HAP-1 (cell line): ENCODE measurements at regions not wholly inside any gene's neighbourhood (a gene's known extent, or its start where the extent isn't known, plus 50 kb on each side); places are given as distances from the start of the nearest gene placed in this dataset.

Experiments
- DNase-seq, 2 experiments: peaks; one replicate each; pipeline ENCODE4 v3.0.0-alpha.2; 2016 to 2020; ENCODE audit warnings: low spot score in 2 of 2
- H3K27me3 ChIP-seq: fragments of 250-450 bp; sonication (Bioruptor Pico); 2 replicates; pipeline ENCODE4 v1.5.1; 2020; ENCODE audit warnings: low read depth, mild to moderate bottlenecking, moderate library complexity
- H3K36me3 ChIP-seq: fragments of 250-450 bp; sonication (Bioruptor Pico); replicated peaks from 2 replicates; pipeline ENCODE4 v1.5.1; 2020; ENCODE audit warnings: mild to moderate bottlenecking
- H3K4me1 ChIP-seq: fragments of 250-450 bp; sonication (Bioruptor Pico); 2 replicates; pipeline ENCODE4 v1.5.1; 2020; ENCODE audit warnings: mild to moderate bottlenecking
- H3K4me3 ChIP-seq: fragments of 250-450 bp; sonication (Bioruptor Pico); 2 replicates; pipeline ENCODE4 v1.5.1; 2020; ENCODE audit warnings: mild to moderate bottlenecking, moderate library complexity
- H3K9me3 ChIP-seq: fragments of 250-450 bp; sonication (Bioruptor Pico); 2 replicates; pipeline ENCODE4 v1.5.1; 2020; ENCODE audit warnings: mild to moderate bottlenecking, moderate library complexity
- in situ Hi-C: fragments of 300-500 bp; cut with MboI; formaldehyde crosslinking; loops from 3 replicates; pipeline ENCODE4 v1.14.3; 2020; ENCODE audit warnings: low sequenced_read_pairs, inconsistent platforms, mixed read lengths

DNA sequence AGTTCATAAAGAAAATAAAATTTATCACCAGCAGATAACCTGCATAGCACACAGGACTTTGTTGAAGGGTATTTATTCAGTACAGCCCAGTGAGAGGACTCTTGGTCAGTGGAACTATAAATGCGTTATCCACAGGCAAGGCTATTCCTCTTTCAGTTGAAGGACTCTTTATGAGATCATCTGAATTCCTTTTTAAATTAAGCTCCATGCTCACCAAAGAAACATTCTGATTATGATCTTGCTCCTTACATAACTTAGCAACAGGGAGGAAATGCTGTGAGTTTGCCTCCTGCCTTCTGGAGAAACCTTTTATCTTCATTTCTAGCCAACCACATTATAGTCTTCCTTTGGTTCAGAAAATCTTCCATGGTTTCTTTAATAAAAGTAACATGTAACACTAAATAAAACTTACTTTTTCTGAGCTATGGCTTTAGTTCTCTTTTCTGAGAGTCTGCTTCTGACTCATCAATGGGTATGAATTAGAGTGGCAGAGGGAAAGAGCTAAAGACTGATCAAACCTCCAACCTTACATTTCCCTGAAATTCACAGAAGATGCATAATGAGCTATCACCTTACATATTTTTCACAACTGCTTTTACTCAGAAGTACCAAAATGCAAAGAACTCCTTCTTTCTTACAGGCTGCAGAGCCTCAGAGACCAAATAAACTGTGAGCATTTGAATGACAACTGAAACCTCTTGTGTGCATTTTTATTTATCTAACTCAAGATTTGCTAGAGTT is 267.2 kb downstream of the ADGRG6 start:
- in situ Hi-C loops = no loop called here
- Histone ChIP-seq H3K27me3 (no peaks in the 10 kb centered on the region), H3K4me1 (no peaks in the 10 kb centered on the region), H3K9me3 (no peaks in the 10 kb centered on the region), H3K36me3 (no peaks in the 10 kb centered on the region), H3K4me3 (no peak overlapping the region)
- no peak for DNase-seq

DNA sequence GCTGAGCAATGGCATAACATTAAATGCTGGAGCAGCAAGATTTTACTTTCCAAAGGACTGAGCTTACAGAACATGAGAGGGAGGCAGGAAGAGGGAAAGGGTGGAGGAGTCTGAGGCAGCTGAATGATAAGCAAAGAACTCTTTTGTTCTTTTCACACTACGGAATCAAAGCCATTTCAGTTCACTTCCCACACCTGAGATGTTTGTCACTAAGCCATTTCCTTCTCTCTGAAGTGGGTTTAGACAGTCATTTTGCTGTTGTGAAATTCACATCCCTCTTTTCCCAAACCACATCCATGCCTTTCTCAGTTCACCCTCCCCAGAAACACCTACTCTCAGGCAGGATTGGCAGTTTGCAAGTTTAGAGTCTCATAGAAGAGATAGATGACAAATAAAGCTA is 267.9 kb downstream of the ADGRG6 start:
- Histone ChIP-seq H3K36me3 (no peaks in the 10 kb centered on the region), H3K4me3 (no peak overlapping the region), H3K9me3 (no peaks in the 10 kb centered on the region), H3K4me1 (no peaks in the 10 kb centered on the region), H3K27me3 (no peaks in the 10 kb centered on the region)
- in situ Hi-C loops = no loop called here
- no peak for DNase-seq

DNA sequence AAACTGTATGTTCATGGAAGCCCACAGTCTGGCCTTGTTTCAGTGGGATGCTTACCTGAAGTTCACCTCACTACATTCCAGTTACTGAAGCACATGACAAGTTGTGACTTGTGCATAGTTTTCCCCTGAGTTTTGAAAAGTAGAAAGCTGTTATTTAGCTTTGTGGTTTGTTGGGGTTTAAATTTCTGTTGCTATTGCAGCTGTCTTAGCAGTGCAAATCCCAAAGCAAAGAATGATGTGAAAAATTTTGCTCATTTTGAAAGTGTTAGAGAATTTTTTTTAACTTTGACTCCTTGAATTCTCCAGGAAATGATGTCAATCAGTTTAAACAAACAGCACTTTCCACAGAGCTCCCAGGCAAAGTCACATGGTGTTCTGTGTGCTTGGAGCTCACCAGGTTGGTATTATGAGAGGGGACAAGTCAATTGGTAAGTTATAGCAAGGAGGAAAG is 268.4 kb downstream of the ADGRG6 start:
- no peak overlapping the region for H3K4me3 ChIP-seq
- DNase-seq = no peak
- H3K9me3 ChIP-seq = no peaks in the 10 kb centered on the region
- H3K4me1 ChIP-seq = no peaks in the 10 kb centered on the region
- no peaks in the 10 kb centered on the region for H3K36me3 ChIP-seq
- no peaks in the 10 kb centered on the region for H3K27me3 ChIP-seq
- in situ Hi-C loops = no loop called here

DNA sequence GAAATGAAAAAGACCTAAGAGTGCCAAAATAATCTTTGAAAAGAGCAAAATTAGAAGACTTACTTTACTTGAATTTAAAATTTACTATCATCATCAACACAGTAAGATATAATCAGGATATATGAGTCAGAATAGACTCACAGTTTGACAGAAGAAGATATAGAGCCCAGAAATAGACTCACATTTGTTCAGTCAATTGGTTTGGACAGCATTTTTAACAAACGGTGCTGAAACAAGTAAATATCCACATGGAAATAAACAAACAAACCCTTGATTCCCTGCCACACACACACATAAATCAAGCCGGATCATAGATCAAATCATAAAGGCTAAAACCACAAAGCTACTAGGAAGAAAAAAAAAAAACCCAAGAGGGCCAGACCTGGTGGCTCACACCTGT is 291.1 kb downstream of the ADGRG6 start:
- DNase-seq = no peak
- in situ Hi-C loops = no loop called here
- no peak overlapping the region for H3K4me3 ChIP-seq

DNA sequence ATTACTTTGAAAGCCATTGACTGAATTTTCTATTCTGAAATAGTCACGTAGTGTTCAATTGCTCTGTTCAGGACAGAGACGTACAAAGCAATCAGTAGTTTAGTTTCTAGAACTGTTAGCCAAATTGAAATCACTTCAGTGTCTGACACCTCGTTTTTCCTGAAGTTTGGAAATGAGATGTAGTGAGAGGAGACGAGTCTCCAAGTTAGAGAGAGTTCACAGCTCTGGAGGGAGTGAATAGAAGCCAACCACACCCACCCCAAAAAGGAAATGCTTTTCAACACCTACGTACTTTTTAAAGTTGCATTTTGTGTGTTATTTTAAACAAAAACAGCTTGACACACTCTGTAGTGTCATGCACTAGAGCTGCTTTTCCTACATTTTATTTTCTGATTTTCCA is 296.0 kb downstream of the ADGRG6 start:
- in situ Hi-C loops = no loop called here
- H3K4me1 ChIP-seq = no peaks in the 10 kb centered on the region
- DNase-seq = no peak
- peaks cover 10% of the 10 kb centered on the region; the same call in 1 of the 2 replicates for H3K27me3 ChIP-seq
- no peaks in the 10 kb centered on the region for H3K36me3 ChIP-seq
- H3K4me3 ChIP-seq = no peak overlapping the region
- no peaks in the 10 kb centered on the region for H3K9me3 ChIP-seq

More for the DNA sequence above, 291.1 kb downstream of the ADGRG6 start:
- H3K36me3 ChIP-seq = no peaks in the 10 kb centered on the region
- H3K4me1 ChIP-seq = no peaks in the 10 kb centered on the region
- no peaks in the 10 kb centered on the region for H3K9me3 ChIP-seq
- peaks cover 4% of the 10 kb centered on the region; the same call in 1 of the 2 replicates for H3K27me3 ChIP-seq

DNA sequence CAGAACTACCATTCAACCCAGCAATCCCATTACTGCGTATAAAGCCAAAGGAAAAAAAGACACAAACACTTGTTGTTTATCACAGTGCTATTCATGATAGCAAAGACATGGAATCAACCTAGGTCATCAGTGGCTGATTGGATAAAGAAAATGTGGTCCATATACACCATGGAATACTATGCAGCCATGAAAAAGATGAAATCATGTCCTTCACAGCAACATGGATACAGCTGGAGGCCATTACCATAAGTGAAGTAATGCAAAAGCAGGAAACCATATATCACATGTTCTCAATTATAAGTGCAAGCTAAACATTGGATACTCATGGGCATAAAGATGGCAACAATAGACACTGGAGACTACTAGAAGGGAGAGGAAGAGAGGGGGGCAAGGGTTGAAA is 299.6 kb downstream of the ADGRG6 start:
- in situ Hi-C loops = no loop called here
- Histone ChIP-seq H3K27me3 (peaks cover 10% of the 10 kb centered on the region; the same call in 1 of the 2 replicates), H3K4me3 (no peak overlapping the region), H3K36me3 (no peaks in the 10 kb centered on the region), H3K9me3 (no peaks in the 10 kb centered on the region), H3K4me1 (no peaks in the 10 kb centered on the region)
- DNase-seq = no peak

DNA sequence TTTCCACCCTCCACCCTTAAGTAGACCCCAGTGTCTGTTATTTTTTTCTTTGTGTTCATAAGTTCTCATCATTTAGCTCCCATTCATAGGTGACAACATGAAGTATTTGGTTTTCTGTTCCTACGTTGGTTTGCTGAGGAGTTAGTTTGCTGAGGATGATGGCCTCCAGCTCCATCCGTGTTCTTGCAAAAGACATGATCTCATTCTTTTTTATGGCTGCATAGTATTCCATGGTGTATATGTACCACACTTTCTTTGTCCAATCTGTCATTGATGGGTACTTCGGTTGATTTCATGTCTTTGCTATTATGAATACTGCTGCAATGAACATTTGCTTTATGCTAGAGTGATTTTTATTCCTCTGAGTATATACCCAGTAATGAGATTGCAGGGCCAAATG is 301.2 kb downstream of the ADGRG6 start:
- DNase-seq = no peak
- Histone ChIP-seq H3K4me3 (no peak overlapping the region), H3K9me3 (no peaks in the 10 kb centered on the region), H3K27me3 (peaks cover 5% of the 10 kb centered on the region; the same call in 1 of the 2 replicates), H3K36me3 (no peaks in the 10 kb centered on the region), H3K4me1 (no peaks in the 10 kb centered on the region)
- in situ Hi-C loops = no loop called here

DNA sequence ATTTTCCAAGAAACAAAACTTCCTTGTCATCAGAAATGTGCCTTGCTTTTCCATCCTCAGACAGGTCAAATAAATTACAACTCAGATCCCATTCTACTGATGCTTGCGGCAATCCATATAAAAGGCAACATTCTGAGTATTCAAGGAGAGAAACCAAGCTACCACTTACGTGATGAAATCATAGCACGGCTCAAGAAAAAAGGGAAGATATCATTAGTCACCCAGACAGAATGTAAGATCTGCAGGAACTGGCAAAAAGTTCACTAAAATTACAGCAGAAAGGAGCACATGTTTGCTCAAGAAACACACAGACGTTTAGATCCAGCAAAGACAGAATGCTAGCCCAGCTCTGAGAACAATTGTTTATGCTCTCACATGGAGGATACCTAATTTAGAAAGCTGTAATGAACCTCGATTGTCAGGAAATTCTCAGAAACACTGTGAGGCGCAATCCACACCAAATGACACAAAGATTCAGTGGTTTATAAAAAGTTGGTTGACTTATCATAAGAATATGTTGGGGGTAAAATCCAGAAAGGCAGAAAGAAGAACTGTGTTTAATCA is 304.2 kb downstream of the ADGRG6 start:
- DNase-seq = no peak
- Histone ChIP-seq H3K36me3 (no peaks in the 10 kb centered on the region), H3K4me1 (no peaks in the 10 kb centered on the region), H3K27me3 (no peaks in the 10 kb centered on the region; the same call in 1 of the 2 replicates), H3K9me3 (no peaks in the 10 kb centered on the region), H3K4me3 (no peak overlapping the region)
- in situ Hi-C loops = no loop called here

DNA sequence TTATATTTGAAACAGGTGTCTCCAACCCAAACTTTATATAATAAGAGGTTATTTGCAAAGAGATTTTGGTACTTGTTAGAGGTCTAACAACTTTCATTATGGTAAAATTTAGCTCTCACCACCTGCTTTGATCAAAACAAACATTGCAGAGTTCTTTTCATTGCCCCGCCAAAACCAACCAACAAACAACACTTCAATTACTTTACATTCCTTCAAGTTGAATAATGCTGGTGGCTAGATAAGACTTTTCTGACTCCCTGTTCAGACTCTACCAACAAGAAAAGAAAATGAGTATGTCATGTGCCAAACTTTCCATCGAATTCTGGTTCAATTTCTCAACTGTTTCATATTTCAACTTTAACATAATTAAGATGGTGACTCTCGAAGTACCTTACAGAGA is 311.1 kb downstream of the ADGRG6 start:
- H3K27me3 ChIP-seq = no peaks in the 10 kb centered on the region; the same call in 1 of the 2 replicates
- no peak for DNase-seq
- no peaks in the 10 kb centered on the region for H3K9me3 ChIP-seq
- in situ Hi-C loops = no loop called here
- H3K4me1 ChIP-seq = no peaks in the 10 kb centered on the region
- H3K36me3 ChIP-seq = no peaks in the 10 kb centered on the region
- H3K4me3 ChIP-seq = no peak overlapping the region

DNA sequence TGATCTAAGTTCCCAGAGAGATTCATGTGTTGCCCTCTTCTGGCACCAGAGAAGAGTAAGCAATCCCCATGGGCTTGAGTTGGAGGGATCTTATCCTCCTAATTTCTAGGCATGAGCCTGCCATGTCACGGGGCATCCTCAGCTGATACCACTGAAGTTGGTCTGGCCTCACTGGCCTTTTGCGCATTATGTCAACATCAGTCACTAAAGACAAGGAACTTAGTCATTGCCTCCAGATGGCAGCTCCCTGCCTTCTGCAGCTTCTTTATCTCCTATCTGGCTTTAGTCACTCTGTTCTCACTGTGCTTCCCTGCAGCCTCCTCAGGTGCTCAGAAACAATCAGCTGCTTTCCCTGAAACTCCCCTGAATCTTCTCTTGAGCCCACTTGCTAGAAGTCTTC is 312.2 kb downstream of the ADGRG6 start:
- DNase-seq = no peak
- H3K4me3 ChIP-seq = no peak overlapping the region
- in situ Hi-C loops = no loop called here
- no peaks in the 10 kb centered on the region for H3K4me1 ChIP-seq
- H3K36me3 ChIP-seq = no peaks in the 10 kb centered on the region
- no peaks in the 10 kb centered on the region for H3K9me3 ChIP-seq
- no peaks in the 10 kb centered on the region; the same call in 1 of the 2 replicates for H3K27me3 ChIP-seq

DNA sequence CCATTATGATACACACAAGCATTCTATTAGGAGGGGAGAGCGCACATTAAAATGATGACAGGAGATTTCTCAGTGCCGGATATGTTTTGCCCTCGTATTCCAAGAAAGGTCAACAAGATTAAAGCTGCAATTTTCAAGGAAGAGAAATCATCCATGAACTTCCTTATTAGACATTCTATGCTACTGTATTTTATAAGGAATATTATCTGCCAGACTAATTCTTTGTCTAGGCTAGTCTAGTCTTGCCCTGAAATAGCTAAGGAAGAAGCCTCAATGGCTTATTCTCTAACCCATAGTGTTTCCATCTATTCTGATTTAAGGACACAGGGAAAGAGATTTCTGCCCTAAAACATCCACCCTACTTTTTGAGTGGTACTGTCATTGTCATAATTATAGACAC is 315.4 kb downstream of the ADGRG6 start:
- Histone ChIP-seq H3K36me3 (no peaks in the 10 kb centered on the region), H3K4me3 (no peak overlapping the region), H3K9me3 (no peaks in the 10 kb centered on the region), H3K27me3 (no peaks in the 10 kb centered on the region), H3K4me1 (no peaks in the 10 kb centered on the region)
- DNase-seq = no peak
- in situ Hi-C loops = no loop called here

DNA sequence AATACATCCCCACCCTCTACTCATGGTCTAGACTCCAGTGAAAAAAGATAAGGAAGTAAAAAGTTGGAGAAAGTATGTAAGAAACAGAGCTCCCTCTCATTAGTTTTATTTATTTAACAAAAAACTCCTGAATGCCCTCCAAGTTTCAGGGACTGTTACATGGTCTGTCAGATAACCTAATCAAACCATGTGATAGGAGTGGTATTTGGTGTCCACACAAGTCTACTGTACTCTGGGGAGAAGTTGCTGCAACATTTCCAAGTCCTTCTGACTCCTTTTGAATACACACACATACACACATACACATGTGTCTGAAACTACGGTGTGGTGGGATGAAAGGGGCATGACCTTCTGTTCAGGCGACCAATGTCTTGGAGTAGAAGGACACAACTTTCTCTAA is 320.0 kb downstream of the ADGRG6 start:
- no peaks in the 10 kb centered on the region for H3K27me3 ChIP-seq

DNA sequence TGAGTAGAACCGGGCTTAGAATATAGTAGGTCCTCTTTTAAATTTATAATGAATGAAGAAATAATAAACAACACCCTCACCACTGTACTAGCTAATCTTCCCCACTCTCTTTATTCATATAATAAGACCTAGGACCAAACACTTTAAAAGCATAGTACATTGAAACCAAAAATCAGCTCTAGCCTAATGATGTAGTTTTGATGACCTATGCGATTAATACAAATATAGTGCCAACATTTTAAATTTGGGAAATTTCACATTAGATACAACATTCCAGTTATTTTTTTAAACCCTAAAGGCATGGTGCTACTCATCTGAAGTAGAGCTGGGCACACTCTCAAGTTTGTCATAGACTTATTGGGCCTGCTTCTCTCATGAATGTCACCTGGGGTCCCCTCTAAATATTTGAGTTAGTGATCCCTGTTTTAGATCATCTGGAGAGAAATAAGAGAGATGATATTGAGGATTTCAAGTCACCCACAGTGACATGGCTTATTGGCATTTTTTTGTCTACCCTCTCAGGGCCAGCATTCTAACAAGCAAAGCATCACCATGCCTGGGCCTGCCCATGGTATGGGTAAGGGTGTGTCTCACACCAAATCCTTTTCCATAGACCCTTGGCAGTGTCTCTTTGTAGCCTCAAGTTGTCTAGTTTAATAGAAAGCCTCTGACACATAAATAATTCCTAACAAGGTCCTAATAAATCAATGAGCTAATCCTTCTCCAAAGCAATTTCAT is 319.8 kb downstream of the HIVEP2 start:
- in situ Hi-C loops = no loop called here
- H3K4me3 ChIP-seq = no peak overlapping the region

More for the DNA sequence above, 320.0 kb downstream of the ADGRG6 start:
- H3K4me1 ChIP-seq = no peaks in the 10 kb centered on the region
- in situ Hi-C loops = no loop called here
- H3K4me3 ChIP-seq = no peak overlapping the region
- DNase-seq = no peak
- no peaks in the 10 kb centered on the region for H3K36me3 ChIP-seq
- no peaks in the 10 kb centered on the region for H3K9me3 ChIP-seq

DNA sequence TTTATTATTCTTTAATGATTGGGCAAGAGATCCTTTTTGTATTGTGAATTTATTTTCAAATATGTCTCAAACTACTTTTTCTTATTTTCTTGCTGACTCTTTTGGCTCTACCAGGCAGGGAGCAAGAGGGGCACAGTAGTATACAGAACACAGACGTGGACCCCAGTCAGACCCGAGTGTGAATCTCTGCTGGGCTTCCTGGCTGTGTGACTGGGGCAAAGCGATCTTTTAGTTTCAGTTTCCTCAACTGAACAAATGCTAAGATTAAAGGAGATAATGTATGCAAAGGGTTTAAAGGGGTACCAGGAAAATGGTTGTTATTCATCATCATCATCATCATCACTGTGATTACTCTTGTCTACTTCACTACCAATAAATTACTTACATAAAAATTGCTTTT is 317.5 kb downstream of the HIVEP2 start:
- no peak for DNase-seq
- in situ Hi-C loops = no loop called here
- H3K27me3 ChIP-seq = peaks cover 2% of the 10 kb centered on the region
- no peaks in the 10 kb centered on the region for H3K9me3 ChIP-seq
- no peaks in the 10 kb centered on the region for H3K4me1 ChIP-seq
- H3K36me3 ChIP-seq = no peaks in the 10 kb centered on the region
- no peak overlapping the region for H3K4me3 ChIP-seq

More for the DNA sequence above, 319.8 kb downstream of the HIVEP2 start:
- Histone ChIP-seq H3K27me3 (peaks cover 2% of the 10 kb centered on the region), H3K4me1 (no peaks in the 10 kb centered on the region), H3K36me3 (no peaks in the 10 kb centered on the region), H3K9me3 (no peaks in the 10 kb centered on the region)
- no peak for DNase-seq
